ENCODE measurements at regions not wholly inside any gene's neighbourhood (a gene's known extent, or its start where the extent isn't known, plus 50 kb on each side); places are given as distances from the start of the nearest gene placed in this dataset.

DNA sequence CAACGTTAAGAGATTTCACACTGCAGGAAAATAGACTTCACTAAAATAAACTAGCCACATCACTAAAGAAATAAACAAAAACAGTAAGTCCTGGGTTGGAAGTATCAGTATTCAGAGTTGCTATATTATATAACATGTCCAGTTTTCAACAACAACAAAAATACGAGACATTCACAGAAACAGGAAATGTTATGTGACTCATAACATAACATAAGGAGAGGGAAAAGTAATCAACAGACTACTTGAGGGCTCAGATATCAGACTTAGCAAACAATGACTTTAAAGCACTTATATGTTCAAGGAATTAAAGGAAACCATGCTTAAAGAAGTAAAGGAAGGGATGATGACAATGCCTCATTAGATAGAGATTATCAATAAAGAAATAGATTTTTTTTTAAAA, 73.5 kb upstream of the MKLN1 start:
- TF ChIP-seq CTCF (IDR thresholded peaks at IDR 0.05) (no peak), POLR2A (IDR thresholded peaks at IDR 0.05) (no peak)

Measured in testis (tissue), 2 donors.